Glutamatergic neuron (in vitro differentiated cells): ENCODE measurements at regions not wholly inside any gene's neighbourhood (a gene's known extent, or its start where the extent isn't known, plus 50 kb on each side); places are given as distances from the start of the nearest gene placed in this dataset.
"Not testable (repeated sequence)": the region's sequence is repeated elsewhere in the genome, so short reads cannot be mapped to it uniquely, and the experiment has no call there.

Experiments
- DNase-seq: peaks from one replicate; pipeline ENCODE4 v3.0.0; 2022
- H3K27ac Mint-ChIP-seq: one replicate; pipeline ENCODE4 v1.8.0; 2020; ENCODE audit warnings: mild to moderate bottlenecking, mixed read lengths, inconsistent platforms; ENCODE audit not compliant: unreplicated experiment
- H3K27me3 Mint-ChIP-seq: one replicate; pipeline ENCODE4 v1.8.0; 2020; ENCODE audit warnings: mild to moderate bottlenecking, moderate library complexity, mixed read lengths, inconsistent platforms; ENCODE audit not compliant: unreplicated experiment
- H3K36me3 Mint-ChIP-seq: one replicate; pipeline ENCODE4 v1.8.0; 2020; ENCODE audit warnings: mild to moderate bottlenecking, mixed read lengths, inconsistent platforms; ENCODE audit not compliant: unreplicated experiment
- H3K4me1 Mint-ChIP-seq: one replicate; pipeline ENCODE4 v1.8.0; 2020; ENCODE audit warnings: mild to moderate bottlenecking, low read depth, mixed read lengths, inconsistent platforms; ENCODE audit not compliant: unreplicated experiment
- H3K4me3 Mint-ChIP-seq: one replicate; pipeline ENCODE4 v1.8.0; 2020; ENCODE audit warnings: mild to moderate bottlenecking, mixed read lengths, inconsistent platforms; ENCODE audit not compliant: unreplicated experiment
- H3K9me3 Mint-ChIP-seq: one replicate; pipeline ENCODE4 v1.8.0; 2020; ENCODE audit warnings: mild to moderate bottlenecking, moderate library complexity, mixed read lengths, inconsistent platforms; ENCODE audit not compliant: unreplicated experiment
- CTCF ChIP-seq: fragments of 200-600 bp; sonication (generic); IDR thresholded peaks from one replicate; pipeline ENCODE4 v1.5.0; 2021; ENCODE audit not compliant: partially characterized antibody, unreplicated experiment

DNA sequence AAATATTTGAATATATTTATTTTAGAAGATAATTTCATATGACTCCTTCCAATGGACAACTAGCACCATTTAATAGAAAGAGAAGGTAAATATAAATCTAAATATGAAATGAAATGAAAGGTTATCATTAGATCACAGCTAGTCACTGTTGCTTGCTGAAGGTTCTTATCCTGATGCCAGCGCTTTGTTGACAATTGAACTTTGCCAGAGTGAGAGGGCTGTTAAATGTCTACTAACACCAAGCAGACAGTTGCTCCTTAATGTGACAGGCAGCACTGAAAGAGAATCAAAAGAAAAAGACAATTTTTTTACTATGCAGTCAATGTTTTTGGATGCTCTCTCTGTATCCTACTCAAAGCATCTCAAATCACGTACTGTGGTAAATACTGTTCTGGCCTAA lies 152.6 kb upstream of the SEMA6A start:
- Mint-ChIP-seq H3K9me3 (no peaks in the 10 kb centered on the region), H3K36me3 (no peaks in the 10 kb centered on the region), H3K4me1 (peaks cover 10% of the 10 kb centered on the region), H3K27me3 (no peaks in the 10 kb centered on the region), H3K4me3 (no peak overlapping the region), H3K27ac (no peak overlapping the region)
- DNase-seq: no peak
- TF ChIP-seq CTCF: no peak

GRCh38 chr5:116726180-116726579 lies 151.6 kb upstream of the SEMA6A start:
- not testable (repeated sequence) for H3K27me3 Mint-ChIP-seq, H3K4me3 Mint-ChIP-seq, H3K9me3 Mint-ChIP-seq

DNA sequence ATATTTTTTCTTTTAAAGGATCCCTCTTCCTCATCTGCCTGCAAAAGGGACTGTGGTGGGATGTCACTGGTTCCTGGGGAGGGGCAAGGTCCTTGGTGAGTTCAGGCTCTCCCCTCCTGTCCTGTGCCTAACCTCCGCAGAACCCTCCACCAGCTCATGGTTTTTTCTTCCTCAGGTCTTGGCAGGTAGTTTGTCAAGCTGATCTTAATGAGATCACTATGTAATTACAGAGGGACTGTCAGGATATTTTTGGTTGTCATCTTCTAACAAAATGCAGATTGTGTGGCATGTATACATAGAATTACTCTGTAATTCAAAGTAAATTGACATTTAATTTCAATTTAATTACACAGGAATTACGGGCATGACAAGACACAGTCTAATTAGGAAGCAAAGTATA lies 150.3 kb upstream of the SEMA6A start:
- Mint-ChIP-seq H3K36me3 (no peaks in the 10 kb centered on the region), H3K4me3 (no peak overlapping the region), H3K4me1 (peaks cover 1% of the 10 kb centered on the region), H3K9me3 (no peaks in the 10 kb centered on the region), H3K27ac (no peak overlapping the region), H3K27me3 (no peaks in the 10 kb centered on the region)
- DNase-seq: no peak
- no peak for TF ChIP-seq CTCF

More at GRCh38 chr5:116726180-116726579, 151.6 kb upstream of the SEMA6A start:
- DNase-seq, H3K4me1 Mint-ChIP-seq, H3K27ac Mint-ChIP-seq, H3K36me3 Mint-ChIP-seq: not testable (repeated sequence)

GRCh38 chr5:116722651-116723050 lies 148.0 kb upstream of the SEMA6A start:
- no peaks in the 10 kb centered on the region for H3K36me3 Mint-ChIP-seq
- no peak overlapping the region for H3K27ac Mint-ChIP-seq
- H3K4me1 Mint-ChIP-seq: no peaks in the 10 kb centered on the region
- no peak overlapping the region for H3K4me3 Mint-ChIP-seq
- H3K9me3 Mint-ChIP-seq: no peaks in the 10 kb centered on the region
- no peaks in the 10 kb centered on the region for H3K27me3 Mint-ChIP-seq
- TF ChIP-seq CTCF: no peak
- DNase-seq: no peak

- TF ChIP-seq CTCF: no peak
- DNase-seq: no peak
- Mint-ChIP-seq H3K4me3 (no peak overlapping the region), H3K27me3 (no peaks in the 10 kb centered on the region), H3K9me3 (no peaks in the 10 kb centered on the region), H3K36me3 (no peaks in the 10 kb centered on the region), H3K4me1 (no peaks in the 10 kb centered on the region), H3K27ac (no peak overlapping the region)
These were observed 144.5 kb upstream of the SEMA6A start for GRCh38 chr5:116719106-116719505.

DNA sequence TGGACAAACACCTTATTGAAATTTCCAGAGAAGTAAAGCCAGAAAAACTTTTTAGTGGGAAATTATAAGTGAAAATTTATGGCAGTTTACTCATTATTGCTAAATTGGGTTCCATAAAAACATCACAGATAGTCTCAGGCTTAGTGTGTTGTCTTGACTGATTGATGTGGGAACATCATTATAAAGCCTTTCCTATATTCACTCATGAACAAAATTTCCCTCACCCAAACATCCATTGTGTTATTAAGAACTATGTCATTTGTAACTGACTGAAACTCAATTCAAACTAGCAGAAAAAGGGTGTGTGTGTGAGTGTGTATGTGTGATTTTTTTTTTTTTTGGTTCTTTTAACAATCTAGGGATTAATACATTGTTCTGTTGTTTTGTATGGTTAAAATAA lies 143.7 kb upstream of the SEMA6A start:
- Mint-ChIP-seq H3K4me1 (no peaks in the 10 kb centered on the region), H3K4me3 (no peak overlapping the region), H3K27me3 (no peaks in the 10 kb centered on the region), H3K27ac (no peak overlapping the region), H3K36me3 (no peaks in the 10 kb centered on the region), H3K9me3 (no peaks in the 10 kb centered on the region)
- TF ChIP-seq CTCF: no peak
- no peak for DNase-seq
